ENCODE measurements at regions not wholly inside any gene's neighbourhood (a gene's known extent, or its start where the extent isn't known, plus 50 kb on each side); places are given as distances from the start of the nearest gene placed in this dataset.
"Not testable (repeated sequence)": the region's sequence is repeated elsewhere in the genome, so short reads cannot be mapped to it uniquely, and the experiment has no call there.

DNA sequence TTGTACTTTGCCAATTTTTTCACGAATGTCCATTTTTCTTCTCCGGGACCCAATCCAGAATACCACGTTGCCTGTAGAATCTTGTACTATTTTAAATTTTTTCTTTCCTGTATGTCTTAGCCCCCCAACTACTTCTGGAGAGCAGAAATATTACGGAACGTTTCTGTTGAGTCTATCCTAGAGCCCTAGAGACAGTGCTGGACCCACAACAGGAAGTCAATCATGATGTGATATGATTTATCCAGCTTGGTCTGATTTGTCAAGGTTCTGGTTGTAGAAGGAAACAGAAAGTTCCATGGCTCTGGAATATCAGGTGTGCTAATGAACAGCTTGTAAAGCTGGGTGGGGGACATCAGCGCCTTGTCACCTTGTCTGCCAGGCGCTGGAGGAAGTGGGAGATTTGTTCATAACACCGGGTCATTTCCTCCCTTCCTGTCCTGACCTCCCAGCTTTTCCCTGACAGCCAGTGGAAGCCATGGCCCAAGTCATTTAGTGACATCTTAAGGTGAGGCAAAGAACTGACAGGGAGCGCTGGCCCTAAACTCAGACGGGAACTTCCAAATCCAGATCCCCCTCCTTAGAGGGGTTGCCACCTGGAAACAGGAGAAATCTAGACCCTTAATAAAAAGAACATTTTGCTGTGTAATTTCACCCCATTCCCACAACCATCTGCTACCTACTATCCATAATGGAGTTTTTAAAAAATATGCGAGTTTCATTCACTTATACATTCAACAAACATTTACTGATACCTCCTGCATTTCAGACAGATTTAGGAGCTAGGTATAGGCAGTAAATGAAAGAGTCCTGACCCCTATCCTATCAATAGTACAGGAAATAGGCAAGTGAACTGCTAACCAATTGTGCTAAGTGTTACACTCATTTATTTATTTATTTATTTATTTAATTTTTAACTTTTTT lies 130.5 kb downstream of the ZFP64 start:
- Mint-ChIP-seq H3K36me3 (ENCODE audit: low read depth) (peaks cover 16% of the 10 kb centered on the region), H3K4me1 (ENCODE audit: low read depth) (no peaks in the 10 kb centered on the region), H3K27ac (no peak overlapping the region), H3K27me3 (no peaks in the 10 kb centered on the region), H3K4me3 (no peak overlapping the region), H3K9me3 (peaks cover 10% of the 10 kb centered on the region)
- TF ChIP-seq, protein P1, sequence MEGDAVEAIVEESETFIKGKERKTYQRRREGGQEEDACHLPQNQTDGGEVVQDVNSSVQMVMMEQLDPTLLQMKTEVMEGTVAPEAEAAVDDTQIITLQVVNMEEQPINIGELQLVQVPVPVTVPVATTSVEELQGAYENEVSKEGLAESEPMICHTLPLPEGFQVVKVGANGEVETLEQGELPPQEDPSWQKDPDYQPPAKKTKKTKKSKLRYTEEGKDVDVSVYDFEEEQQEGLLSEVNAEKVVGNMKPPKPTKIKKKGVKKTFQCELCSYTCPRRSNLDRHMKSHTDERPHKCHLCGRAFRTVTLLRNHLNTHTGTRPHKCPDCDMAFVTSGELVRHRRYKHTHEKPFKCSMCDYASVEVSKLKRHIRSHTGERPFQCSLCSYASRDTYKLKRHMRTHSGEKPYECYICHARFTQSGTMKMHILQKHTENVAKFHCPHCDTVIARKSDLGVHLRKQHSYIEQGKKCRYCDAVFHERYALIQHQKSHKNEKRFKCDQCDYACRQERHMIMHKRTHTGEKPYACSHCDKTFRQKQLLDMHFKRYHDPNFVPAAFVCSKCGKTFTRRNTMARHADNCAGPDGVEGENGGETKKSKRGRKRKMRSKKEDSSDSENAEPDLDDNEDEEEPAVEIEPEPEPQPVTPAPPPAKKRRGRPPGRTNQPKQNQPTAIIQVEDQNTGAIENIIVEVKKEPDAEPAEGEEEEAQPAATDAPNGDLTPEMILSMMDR (IDR thresholded peaks at IDR 0.05), result no peak
- Histone ChIP-seq H3K9me3 (ENCODE audit: control insufficient read depth in 1 of 2, insufficient read depth in 1 of 2, low read length in 2 of 2) (peaks cover 12 to 13% of the 10 kb centered on the region in 2 experiments), H3K27ac (ENCODE audit: low read depth in 1 of 2, low read length in 2 of 2) (no peak overlapping the region), H3K4me3 (ENCODE audit: low read length) (no peak overlapping the region), H3K4me1 (ENCODE audit: insufficient read depth, low read length) (no peaks in the 10 kb centered on the region), H3K36me3 (ENCODE audit: insufficient read depth, low read length) (no peaks in the 10 kb centered on the region), H3K27me3 (ENCODE audit: control insufficient read depth in 1 of 2, insufficient read depth in 2 of 2, low read length in 2 of 2) (no peaks in the 10 kb centered on the region)
- DNase-seq, result no peak
- ChIA-PET POLR2A (no interaction called here), CTCF (no interaction called here)
- no peak for ATAC-seq (ENCODE audit: poor library complexity)
- intact Hi-C loops (cut with DNase I, micrococcal nuclease), result no loop called here

- CTCF ChIA-PET; intact Hi-C loops (cut with DNase I, micrococcal nuclease); ATAC-seq (ENCODE audit: poor library complexity); DNase-seq; H3K36me3 ChIP-seq (ENCODE audit: insufficient read depth, low read length); H3K27ac Mint-ChIP-seq; H3K4me1 Mint-ChIP-seq (ENCODE audit: low read depth); H3K27me3 ChIP-seq (ENCODE audit: control insufficient read depth in 1 of 2, insufficient read depth in 2 of 2, low read length in 2 of 2); H3K27me3 Mint-ChIP-seq; H3K27ac ChIP-seq (ENCODE audit: low read depth in 1 of 2, low read length in 2 of 2); H3K4me1 ChIP-seq (ENCODE audit: insufficient read depth, low read length); H3K4me3 Mint-ChIP-seq; POLR2A ChIA-PET; H3K4me3 ChIP-seq (ENCODE audit: low read length): not testable (repeated sequence)
- Mint-ChIP-seq H3K9me3 (peaks cover 13% of the 10 kb centered on the region), H3K36me3 (ENCODE audit: low read depth) (peaks cover 22% of the 10 kb centered on the region)
- H3K9me3 ChIP-seq (ENCODE audit: control insufficient read depth in 1 of 2, insufficient read depth in 1 of 2, low read length in 2 of 2), result peaks cover 14 to 17% of the 10 kb centered on the region in 2 experiments
These were observed 134.4 kb downstream of the ZFP64 start for GRCh38 chr20:52057133-52057532.

- POLR2A ChIA-PET, result no interaction called here
- H3K27me3 ChIP-seq (ENCODE audit: control insufficient read depth in 1 of 2, insufficient read depth in 2 of 2, low read length in 2 of 2), result no peaks in the 10 kb centered on the region
- DNase-seq (no peak), ATAC-seq (ENCODE audit: poor library complexity) (no peak)
- H3K27ac ChIP-seq (ENCODE audit: low read depth in 1 of 2, low read length in 2 of 2), result no peak overlapping the region
- H3K27me3 Mint-ChIP-seq, result no peaks in the 10 kb centered on the region
- H3K9me3 ChIP-seq (ENCODE audit: control insufficient read depth in 1 of 2, insufficient read depth in 1 of 2, low read length in 2 of 2), result peaks cover 14 to 17% of the 10 kb centered on the region in 2 experiments
- H3K36me3 ChIP-seq (ENCODE audit: insufficient read depth, low read length), result no peaks in the 10 kb centered on the region
- CTCF ChIA-PET, result no interaction called here
- H3K4me1 Mint-ChIP-seq (ENCODE audit: low read depth), result no peaks in the 10 kb centered on the region
- peaks cover 13% of the 10 kb centered on the region for H3K9me3 Mint-ChIP-seq
- no peak overlapping the region for H3K27ac Mint-ChIP-seq
- peaks cover 5% of the 10 kb centered on the region for H3K4me1 ChIP-seq (ENCODE audit: insufficient read depth, low read length)
- H3K4me3 Mint-ChIP-seq, result no peak overlapping the region
- H3K4me3 ChIP-seq (ENCODE audit: low read length), result no peak overlapping the region
- intact Hi-C loops (cut with DNase I, micrococcal nuclease), result no loop called here
- TF ChIP-seq, protein P1 (IDR thresholded peaks at IDR 0.05), result no peak
- peaks cover 22% of the 10 kb centered on the region for H3K36me3 Mint-ChIP-seq (ENCODE audit: low read depth)
These were observed 135.1 kb downstream of the ZFP64 start for GRCh38 chr20:52056203-52057062.
